Ishikawa (cell line): ENCODE measurements at regions not wholly inside any gene's neighbourhood (a gene's known extent, or its start where the extent isn't known, plus 50 kb on each side); places are given as distances from the start of the nearest gene placed in this dataset.

ENCODE experiments used
- CEBPB ChIP-seq: IDR thresholded peaks from 2 replicates; pipeline ENCODE4 v1.6.1; 2012
- EP300 ChIP-seq: IDR thresholded peaks from 2 replicates; pipeline ENCODE4 v1.6.1; 2012; ENCODE audit warnings: borderline replicate concordance
- RAD21 ChIP-seq: IDR thresholded peaks from 2 replicates; pipeline ENCODE4 v1.6.1; 2012; ENCODE audit warnings: low read depth
- TAF1 ChIP-seq: IDR thresholded peaks from 2 replicates; pipeline ENCODE4 v1.6.1; 2012; ENCODE audit warnings: low read depth, mild to moderate bottlenecking
- TEAD4 ChIP-seq: IDR thresholded peaks from 2 replicates; pipeline ENCODE4 v1.6.1; 2012

DNA sequence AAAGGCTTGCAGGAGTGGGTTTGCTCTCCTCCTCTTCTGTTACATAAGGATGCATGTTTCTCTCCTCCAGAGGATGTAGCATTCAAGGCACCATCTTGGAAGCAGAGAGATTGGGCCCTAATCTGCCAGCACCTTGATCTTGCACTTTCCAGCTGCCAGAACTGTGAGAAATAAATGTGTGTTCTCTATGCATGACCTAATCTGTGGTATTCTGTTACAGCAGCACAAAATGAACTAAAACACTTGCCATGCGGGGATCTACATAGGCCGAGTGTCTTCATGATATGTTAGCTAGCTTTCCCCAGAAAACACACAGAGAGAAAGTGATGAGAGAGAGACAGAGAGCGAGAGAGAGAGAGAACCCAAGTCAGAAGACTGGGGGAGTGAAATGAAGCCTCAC, 273.5 kb downstream of the UTP18 start:
- TF ChIP-seq TEAD4: no peak
- TF ChIP-seq RAD21: no peak
- no peak for TF ChIP-seq CEBPB
- no peak for TF ChIP-seq EP300
- TF ChIP-seq TAF1: no peak
